GM21390 (cell line): ENCODE measurements at regions not wholly inside any gene's neighbourhood (a gene's known extent, or its start where the extent isn't known, plus 50 kb on each side); places are given as distances from the start of the nearest gene placed in this dataset.
A peak's percentile ranks its signal among the peaks of the same experiment; 100 is the strongest.

Experiments used
- ATAC-seq: cut with Tn5 transposase; IDR thresholded peaks from one replicate; pipeline ENCODE4 v1.9.1; 2021; ENCODE audit not compliant: unreplicated experiment

DNA sequence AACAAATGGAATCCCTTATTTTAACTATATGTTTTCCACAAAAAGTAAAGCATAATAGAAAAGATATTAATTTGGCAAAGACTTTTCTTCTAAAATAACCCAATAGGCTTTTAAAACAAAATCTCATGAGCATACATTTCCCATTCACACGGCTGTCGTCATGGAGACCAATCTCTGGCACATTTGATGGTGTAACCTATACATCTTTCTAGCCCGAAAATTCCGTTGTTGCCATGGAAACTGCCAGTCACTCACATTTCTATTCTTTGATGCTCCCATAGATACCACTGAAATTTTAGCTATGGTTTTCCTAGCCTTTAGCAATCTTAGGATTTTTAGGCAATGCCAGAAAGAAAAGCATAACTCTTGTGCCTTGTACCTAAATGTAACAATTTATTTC lies 262.9 kb upstream of the TRPM3 start:
- no peak for ATAC-seq

DNA sequence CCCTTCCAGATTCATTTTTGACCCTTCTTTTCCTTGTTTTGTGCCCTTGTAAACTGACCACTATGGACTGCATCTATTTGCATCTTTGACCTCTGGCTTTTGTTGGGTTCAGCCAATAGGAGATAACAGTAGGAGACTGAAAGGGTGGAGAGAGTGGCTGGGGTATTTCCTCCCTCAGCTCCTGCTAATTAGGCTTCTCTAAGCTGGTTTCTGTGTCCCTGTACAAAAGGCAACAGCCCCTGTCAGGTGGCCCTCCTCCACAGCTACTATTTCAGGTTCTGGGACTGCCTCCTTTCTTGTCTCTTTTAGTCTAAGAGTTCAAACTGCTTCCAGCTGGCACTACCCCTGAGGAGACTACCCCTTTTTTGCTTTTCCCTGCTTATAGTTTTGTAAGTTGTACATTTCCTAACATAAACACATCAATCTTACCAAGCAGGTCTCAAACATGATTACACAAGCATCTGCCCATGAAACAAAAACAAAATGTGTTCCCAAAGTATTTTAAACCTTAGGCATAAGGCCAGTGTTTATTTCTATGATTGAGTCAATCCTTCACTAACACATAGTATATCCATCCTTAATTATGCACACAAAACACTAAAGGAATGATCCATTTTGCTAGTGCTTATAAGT lies 262.0 kb upstream of the TRPM3 start:
- ATAC-seq = no peak

DNA sequence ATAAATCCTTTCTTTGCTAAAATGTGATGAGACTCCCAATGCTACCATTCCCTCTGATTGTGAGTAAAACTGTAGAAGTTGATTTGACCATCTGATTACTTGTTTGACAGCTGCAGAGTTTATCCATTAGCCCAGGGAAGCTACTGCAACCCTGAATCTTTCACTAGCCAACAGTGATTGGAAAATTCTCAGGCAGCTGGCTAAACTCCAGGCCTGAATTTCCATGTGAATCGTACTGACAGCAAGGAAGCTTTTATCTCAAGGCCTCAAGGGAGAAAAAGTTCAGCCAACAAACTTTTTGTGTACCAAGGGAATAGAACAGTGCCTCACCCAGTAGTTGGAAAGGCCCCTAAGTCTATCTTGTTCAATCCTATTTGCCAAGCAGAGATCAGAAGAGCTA lies 246.7 kb upstream of the TRPM3 start:
- ATAC-seq = no peak

DNA sequence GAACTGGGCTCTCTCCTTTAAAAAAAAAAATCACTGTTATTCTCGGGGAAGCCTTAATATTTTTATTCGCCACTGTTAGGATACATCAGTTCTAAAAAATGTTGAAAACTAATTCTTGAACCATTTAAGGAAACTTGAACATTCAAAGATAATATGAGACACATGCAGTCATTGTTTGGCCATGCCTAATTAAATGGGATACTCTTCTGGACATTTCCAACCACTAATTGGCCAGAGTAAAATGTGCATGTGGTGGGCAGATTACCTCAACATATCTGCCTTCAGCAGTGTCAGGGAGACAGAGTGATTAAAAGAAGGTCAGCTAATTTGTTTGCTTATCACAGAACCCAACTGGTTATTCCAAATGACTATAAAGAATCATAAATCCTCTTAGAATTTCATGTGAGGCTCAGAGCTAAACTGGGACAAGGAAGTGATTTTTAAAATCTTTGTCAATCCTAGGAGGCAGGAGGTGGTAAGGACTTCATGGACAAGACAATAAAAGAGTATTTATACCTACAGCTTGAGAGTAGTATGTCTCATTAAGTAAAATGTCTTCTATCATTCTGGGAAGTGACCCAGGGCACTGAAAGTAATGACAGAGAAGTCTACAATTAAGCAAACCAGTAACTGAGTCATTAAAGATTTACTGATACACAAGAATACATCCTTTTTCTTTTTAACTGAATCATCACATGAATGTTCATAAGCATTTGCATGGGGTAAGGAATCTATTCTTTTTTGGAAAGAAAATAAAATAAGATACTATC lies 242.9 kb upstream of the TRPM3 start:
- no peak for ATAC-seq

DNA sequence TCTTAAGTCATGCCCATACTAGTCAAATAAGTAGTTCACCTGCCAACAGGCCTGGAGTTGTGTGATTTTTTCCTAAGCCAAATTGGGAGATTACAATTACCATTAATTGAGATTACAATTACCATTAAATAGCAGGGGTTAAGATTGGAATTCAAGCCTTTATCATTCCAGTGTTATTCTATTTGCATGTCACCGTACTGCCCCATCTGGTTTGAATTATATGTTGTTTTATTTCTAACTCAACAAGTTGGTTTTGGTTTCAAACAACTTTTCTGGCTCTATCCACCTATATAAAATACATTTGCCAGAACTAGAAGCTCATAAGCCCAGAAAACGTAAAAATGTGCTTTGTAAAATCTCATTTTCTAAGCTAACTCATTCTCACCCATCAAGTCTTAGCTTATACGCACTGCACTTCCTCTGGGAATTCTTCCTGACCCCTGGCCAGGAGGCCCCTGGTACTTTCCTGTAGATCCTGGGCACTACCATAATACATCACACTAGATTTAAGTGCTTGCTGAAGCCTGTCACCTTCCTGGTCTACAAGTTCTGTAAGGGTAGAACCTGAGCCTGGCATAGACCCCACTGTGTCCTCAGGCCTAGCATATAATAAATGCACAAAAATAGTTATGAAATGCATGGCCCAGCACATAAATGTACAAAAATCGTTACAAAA lies 242.0 kb upstream of the TRPM3 start:
- ATAC-seq = no peak

DNA sequence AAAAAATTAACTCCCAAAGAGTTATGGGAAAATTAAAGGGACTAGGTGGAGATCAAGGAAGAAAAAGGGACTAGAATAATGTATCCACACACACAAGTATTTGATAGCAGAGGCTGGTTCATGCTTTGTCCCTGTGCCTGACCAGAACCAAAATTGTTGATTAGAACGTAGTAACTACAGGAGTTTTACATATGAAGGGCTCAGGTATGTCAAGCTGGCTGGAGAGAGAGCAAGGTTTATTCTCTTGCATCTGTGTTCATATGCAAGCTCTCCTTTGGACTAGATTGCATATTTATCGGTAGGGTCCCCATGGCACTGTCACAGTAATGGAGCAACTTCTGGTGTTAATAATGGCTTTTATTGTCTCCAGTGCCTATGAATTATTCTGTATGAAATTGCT lies 239.9 kb upstream of the TRPM3 start:
- no peak for ATAC-seq

DNA sequence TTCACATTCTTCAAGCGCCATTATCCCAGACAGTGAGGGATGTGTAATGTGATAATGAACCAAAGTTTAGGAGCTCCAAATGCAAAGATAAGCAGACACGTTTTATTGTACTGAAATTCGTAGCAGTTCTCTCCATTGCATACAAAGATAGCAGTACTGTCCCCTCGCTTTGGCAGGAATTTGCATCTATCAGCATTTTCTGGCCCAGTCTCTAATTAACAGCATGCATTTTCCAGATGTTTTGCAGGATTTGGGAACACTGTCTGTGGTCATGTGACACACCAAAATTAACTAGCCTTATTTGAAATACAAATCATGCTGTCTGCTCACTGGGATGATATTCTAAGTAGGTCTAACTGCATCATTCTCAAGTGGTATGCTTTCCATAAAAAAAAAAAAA lies 235.9 kb upstream of the TRPM3 start:
- ATAC-seq = no peak

DNA sequence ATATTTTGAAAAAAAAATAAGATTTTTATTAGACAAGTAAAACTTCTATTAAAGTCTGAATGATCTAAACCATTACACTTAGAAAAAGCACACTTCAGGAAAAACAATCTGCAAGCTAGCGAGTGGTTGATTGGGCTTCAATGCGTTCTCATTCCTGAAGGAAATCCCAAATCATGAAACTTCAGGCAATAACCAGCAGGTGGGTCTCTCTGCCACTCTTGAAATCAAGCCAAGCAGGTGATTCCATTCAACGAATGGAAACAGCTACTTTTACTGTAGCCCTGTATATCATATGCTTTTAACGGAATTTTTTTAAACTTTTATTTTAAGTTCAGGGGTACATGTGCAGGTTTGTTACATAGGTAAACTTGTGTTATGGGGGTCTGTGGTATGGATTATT lies 234.5 kb upstream of the TRPM3 start:
- ATAC-seq = no peak

DNA sequence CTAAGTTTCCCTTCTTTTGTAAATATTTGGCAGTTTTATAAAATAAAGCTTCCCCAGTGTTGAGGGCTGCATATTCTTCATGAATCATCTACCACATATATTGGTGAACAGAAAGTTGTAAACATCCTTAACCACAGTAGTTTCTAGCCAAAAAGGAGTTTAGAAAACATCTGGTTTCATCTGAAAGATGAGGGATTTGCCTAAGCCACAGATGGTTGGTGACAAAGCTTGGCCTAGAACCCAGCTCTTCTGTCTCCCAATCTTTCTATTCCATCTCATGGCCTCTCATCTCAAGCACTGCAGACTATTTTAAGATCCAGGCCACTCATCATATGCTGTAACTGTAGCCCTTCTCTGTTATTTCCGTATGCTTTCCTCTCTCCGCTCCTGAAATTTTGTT lies 232.3 kb upstream of the TRPM3 start:
- no peak for ATAC-seq

DNA sequence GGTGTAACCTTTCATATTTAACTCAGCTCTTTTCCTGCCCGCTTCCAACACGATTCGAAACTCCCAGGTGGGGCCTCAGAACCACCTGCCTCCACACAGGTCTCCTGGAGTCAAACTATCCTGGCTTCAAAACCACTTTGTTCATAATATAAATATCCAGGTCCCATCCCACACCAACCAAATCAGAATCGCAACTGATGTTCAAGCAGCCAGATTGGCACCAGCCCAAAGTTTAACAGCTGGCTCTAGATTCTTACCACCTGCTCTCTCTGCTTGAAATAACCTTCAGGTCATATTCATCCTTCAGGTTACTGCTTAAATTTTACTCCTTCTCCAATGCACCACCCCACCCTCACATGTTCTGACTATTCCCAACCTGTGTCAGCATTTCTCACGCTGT lies 231.4 kb upstream of the TRPM3 start:
- ATAC-seq = no peak

DNA sequence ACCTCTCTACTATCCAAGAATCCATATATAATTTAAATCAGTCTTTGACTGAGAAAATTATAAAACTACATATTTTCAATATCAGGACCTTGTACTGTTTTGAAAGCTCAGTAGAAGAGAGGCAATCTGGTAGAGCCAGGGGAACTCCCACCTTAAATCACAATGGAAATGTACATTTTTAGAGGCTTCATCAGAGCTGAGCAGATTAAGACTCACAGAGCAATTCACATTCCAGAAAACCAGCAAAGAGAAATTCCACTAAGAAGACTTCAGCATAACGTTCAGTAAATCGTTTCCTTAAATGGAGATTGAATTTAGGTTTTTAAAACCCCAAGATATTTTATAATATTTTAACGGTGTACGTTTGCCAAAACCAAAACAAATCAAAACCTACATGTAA lies 227.8 kb upstream of the TRPM3 start:
- ATAC-seq = no peak

DNA sequence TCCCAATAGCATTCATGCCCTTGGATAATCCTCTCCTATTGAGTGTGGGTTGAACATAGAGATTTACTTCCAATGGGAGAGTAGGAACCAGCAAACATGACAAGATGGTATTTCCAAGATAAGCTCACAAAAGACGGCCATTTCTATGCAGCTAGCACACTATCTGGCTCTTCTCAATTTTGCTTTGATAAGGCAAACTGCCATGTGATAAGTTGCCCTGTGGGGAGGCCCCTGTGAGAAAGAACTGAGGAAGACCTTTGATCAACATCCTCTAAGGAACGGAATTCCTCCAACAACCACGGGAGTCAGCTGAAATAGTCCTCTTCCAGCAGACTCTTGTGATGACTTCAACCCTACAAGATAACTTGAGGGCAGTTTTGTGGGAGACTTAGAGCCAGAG lies 211.9 kb upstream of the TRPM3 start:
- no peak for ATAC-seq

DNA sequence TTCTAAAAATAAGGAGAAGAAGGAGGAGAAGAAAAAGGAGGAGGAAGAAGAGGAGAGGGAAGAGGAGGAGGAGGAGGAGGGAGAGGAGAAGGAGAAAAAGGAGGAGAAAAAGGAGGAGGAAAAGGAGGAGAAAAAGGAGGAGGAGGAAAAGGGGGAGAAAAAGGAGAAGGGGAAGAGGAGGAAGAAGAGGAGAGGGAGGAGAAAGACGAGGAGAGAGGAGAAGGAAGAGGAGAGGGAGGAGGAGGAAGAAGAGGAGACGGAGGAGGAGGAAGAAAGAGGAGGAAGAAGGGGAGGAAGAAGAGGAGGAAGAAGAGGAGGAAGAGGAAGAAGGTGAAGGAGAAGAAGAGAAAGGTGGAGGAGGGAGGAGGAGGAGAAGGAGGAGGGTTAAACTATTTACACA lies 210.2 kb upstream of the TRPM3 start:
- no peak for ATAC-seq

DNA sequence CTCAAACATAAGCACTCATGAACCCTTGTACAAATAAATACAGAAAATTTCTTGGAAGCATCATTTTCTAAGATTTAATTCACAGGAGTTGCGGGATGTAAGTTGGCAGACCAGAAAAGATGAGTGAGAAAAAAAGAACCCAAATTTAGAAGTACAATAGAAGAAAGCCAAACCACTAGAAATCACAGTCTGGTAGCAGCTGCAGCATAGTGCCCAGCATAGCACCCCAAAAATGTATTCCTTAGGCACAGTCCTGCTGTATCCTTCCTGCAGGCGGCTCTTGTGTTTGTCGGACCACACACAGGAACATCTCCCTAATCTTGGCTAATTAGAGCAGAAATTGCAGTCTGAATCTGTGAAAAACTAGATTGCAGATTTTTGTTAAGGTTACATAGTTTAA lies 208.5 kb upstream of the TRPM3 start:
- ATAC-seq = no peak

DNA sequence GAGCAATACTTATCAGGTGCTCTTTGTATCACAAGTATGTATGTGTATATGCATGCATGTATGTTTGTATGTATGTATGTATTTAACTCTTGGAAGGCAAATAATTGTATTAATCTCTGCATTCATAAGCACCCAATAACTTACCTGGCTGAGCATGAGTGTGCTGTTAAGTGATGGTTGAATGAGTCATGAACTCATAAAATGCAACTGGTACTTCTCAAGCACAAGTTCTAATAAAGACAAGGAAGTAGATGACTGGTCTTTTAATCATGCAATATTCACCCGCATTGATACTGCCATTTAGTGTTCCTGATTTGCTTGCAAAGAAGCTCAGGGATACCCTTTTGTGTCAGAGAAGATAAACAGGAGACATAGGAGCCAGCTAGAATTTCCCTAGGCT lies 204.9 kb upstream of the TRPM3 start:
- no peak for ATAC-seq

DNA sequence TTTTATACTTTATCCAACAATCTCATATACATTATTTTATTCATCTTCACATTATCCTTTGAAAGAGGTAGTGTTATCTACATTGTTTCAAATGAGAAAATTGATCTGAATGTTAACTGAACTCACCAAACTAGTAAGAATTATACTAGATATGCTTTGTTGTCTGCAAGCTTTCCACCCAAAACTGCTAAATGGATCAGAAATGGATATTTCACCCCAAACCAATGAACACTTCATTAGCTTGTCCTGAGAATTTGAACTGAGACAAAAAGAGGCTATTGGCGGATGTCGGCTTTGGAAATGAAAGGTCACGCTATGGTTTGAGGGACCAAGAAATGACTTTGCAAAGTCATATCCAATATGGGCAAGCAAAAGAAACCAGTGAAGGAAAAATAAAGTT lies 201.9 kb upstream of the TRPM3 start:
- ATAC-seq = no peak

DNA sequence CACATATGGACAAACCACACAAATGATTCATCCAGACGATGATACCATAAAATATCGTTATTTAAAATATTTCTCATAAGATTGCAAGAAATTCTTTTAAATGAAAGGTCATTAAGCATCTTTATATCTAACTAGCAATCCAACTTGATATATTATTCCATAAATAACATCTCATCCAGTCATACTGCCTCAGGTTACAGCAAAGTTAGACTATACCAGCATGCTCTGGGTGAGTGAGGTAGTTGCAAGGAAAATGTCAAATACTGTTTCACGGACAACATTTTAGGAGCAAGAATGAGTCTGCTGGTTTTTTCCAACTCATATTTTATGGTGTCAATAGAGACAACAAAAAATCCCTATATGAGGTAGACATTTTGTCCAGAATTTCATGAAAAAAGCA lies 200.9 kb upstream of the TRPM3 start:
- no peak for ATAC-seq

DNA sequence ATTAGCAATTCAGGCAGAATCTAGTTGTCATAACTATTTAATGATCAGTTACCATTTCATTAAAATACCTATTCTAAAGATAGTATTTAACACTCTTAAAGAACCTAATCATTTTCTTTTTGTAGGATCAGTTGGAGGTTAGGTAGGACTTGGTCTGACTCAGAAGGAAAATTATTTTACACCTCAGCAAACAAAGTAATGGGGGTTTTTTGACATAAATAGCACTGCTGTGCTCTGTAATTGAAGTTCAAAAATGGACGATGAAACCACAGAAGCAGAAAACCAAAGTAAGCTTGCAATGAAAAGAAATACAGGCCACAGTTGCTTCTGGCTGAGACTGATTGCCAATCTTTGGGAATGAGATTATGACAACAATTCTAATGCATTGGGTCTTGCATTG lies 187.0 kb upstream of the TRPM3 start:
- no peak for ATAC-seq

DNA sequence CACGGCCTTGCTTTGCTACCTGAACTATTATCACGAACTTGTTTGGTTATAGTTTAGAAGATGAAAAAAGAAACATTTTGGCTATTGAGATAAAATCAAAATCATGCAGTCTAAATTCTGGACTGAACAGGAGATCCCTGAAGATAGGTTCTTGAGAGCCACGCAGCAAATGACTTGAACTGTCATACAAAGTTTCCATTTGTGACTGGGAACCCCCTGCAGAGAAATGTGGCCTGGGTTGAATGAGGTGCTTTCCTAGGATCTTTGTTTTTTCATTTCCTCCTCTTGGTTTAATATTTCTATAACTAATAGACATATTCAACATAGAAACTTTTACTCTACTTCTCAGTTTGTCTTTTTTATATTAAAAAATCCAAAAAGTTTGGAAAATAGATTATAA lies 184.7 kb upstream of the TRPM3 start:
- peak; percentile 45 for ATAC-seq

DNA sequence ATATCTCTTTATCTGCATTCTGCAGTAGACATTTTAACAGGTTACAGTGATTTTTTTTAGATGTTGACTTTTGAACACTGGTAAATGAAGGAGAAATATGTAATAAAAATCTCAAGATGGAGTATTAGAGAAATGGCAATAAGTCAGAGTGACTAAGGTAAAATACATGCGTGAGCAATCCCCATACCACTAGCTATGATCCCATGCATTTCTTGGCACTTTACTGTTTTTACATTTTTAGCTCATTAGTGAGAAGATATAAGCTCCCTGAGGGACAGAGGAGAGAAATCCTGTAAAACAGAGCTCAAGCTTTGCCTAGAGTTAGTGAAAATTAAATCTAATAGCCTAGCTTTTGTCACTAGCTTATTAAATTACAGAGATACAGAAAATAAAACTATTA lies 181.9 kb upstream of the TRPM3 start:
- ATAC-seq = no peak

DNA sequence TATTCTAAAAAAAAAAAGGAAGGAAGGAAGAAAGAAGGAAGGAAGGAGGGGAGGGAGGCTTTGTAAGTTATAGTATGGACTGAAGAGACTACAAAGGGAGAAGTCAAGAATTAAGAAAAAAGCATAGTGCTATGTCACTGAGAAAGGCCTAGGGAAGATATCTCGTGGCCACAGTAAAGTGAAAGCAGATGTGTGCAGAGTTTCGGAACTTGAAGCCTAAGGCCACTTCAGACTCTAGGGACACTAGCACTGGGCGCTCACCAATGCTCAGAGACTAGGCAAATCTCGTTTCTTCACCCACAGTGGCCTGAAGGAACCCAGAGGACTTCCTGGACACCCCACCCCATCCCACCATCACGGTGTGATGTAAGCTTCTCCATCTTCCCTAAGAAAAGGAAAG lies 181.4 kb upstream of the TRPM3 start:
- peak; percentile 43 for ATAC-seq

DNA sequence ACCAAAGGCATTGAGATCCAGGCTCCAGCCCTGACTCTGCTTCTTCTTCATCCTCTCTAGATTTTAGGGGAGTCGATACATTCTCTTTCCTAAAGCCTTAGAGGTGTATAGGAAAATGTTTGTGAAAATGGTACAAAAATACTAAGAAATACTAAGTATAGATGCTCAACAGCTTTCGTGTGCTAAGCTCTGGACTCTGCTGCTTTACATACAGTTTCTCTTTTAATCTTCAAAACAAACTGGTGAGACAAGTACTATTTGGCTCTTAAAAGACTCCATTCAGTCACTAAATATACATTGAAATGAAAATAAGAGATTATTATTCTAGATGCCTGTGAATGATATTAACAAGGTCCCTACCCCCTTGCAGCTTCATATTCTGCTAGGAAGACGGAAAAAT lies 174.5 kb upstream of the TRPM3 start:
- no peak for ATAC-seq

DNA sequence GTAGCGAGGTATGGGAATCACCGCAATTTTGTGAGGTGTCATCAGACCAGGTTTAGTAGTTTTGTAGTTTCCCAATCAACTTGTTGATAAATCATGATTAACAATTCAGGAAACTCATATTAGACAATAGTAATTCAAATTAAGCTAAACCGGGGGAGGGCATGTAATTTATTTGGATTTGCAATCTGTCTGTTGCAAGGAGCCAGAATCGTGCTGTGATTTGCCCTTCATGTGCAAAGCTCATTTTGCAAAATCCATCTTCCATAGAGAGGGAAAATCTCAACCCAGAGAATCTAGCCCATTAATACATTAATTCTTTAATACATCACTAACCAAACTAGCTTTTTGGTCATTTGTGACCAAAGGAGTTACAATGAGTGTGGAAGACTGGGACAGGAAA lies 164.7 kb upstream of the TRPM3 start:
- no peak for ATAC-seq
